Vagina (tissue), 2 donors: ENCODE measurements at regions not wholly inside any gene's neighbourhood (a gene's known extent, or its start where the extent isn't known, plus 50 kb on each side); places are given as distances from the start of the nearest gene placed in this dataset.

Experiments used
- DNase-seq, 2 donors: peaks; one replicate each; pipeline ENCODE4 v3.0.0-alpha.2; 2017; ENCODE audit errors: extremely low spot score in 2 of 2
- H3K27ac ChIP-seq: fragments of 200-600 bp; sonication (generic); one replicate; pipeline ENCODE4 v1.5.1; 2019
- H3K27me3 ChIP-seq: fragments of 200-600 bp; sonication (generic); one replicate; pipeline ENCODE4 v1.5.1; 2019
- H3K36me3 ChIP-seq, 2 donors: fragments of 200-600 bp; sonication (generic); one replicate each; pipeline ENCODE4 v1.5.1; 2017 to 2019
- H3K4me1 ChIP-seq: fragments of 200-600 bp; sonication (generic); one replicate; pipeline ENCODE4 v1.5.1; 2019
- H3K4me3 ChIP-seq, 2 donors: fragments of 200-600 bp; sonication (generic); 1 replicate in 1 of 2; 2 replicates in 1 of 2; pipeline ENCODE4 v1.5.1; 2016 to 2019
- H3K9me3 ChIP-seq: fragments of 200-600 bp; sonication (generic); one replicate; pipeline ENCODE4 v1.5.1; 2019
- POLR2A ChIP-seq, 2 donors: fragments of 450-650 bp; IDR thresholded peaks; one replicate each; pipeline ENCODE4 v1.6.1; 2017; ENCODE audit warnings: antibody characterized with exemption in 2 of 2, mild to moderate bottlenecking in 2 of 2, moderate library complexity in 2 of 2
- POLR2AphosphoS5 ChIP-seq, 2 donors: sonication (generic); formaldehyde crosslinking; IDR thresholded peaks; one replicate each; pipeline ENCODE4 v1.9.0; 2017; ENCODE audit warnings: antibody characterized with exemption in 2 of 2, mild to moderate bottlenecking in 2 of 2, low read depth in 1 of 2; ENCODE audit not compliant: insufficient read depth in 1 of 2
- intact Hi-C: fragments of 100-400 bp; cut with DNase I; formaldehyde crosslinking; loops from one replicate; pipeline ENCODE4 v1.15.1; 2023
- TF ChIP-seq, protein P1 (sequence below), 3 experiments: fragments of 450-650 bp in 2 of 3; fragments of 200-600 bp in 1 of 3; sonication (generic) in 1 of 3; IDR thresholded peaks; one replicate each; pipeline ENCODE4 v1.5.1; 2017 to 2019; ENCODE audit warnings: antibody characterized with exemption in 3 of 3, mild to moderate bottlenecking in 2 of 3, moderate library complexity in 2 of 3

DNA sequence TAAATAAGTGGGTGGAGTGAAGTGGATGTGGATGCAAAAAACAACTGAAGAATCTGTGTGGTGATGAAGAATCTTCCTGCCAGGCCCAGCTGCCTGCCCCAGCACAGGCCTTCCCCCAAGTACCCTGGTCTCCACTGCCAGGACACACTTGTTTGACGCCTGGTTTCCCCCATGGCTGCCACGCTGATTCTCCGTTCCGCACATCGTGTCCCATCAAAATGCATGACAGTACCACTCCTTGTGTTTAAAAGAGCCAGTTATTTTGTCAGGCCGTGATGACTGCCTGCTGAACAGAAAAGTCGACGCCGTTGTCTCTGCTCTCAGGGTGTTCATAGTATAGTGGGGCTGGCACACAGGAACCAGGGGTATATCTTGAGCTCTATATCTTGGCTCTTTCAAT, 50.3 kb upstream of the KYNU start:
- no peak for DNase-seq
- intact Hi-C loops = no loop called here
- Histone ChIP-seq H3K36me3 (no peaks in the 10 kb centered on the region), H3K4me1 (no peaks in the 10 kb centered on the region), H3K4me3 (no peak overlapping the region), H3K9me3 (no peaks in the 10 kb centered on the region), H3K27me3 (no peaks in the 10 kb centered on the region), H3K27ac (no peak overlapping the region)
- no peak for TF ChIP-seq POLR2AphosphoS5 (IDR thresholded peaks at IDR 0.05; ENCODE audit: insufficient read depth in 1 of 2, low read depth in 1 of 2)
- TF ChIP-seq, protein P1, sequence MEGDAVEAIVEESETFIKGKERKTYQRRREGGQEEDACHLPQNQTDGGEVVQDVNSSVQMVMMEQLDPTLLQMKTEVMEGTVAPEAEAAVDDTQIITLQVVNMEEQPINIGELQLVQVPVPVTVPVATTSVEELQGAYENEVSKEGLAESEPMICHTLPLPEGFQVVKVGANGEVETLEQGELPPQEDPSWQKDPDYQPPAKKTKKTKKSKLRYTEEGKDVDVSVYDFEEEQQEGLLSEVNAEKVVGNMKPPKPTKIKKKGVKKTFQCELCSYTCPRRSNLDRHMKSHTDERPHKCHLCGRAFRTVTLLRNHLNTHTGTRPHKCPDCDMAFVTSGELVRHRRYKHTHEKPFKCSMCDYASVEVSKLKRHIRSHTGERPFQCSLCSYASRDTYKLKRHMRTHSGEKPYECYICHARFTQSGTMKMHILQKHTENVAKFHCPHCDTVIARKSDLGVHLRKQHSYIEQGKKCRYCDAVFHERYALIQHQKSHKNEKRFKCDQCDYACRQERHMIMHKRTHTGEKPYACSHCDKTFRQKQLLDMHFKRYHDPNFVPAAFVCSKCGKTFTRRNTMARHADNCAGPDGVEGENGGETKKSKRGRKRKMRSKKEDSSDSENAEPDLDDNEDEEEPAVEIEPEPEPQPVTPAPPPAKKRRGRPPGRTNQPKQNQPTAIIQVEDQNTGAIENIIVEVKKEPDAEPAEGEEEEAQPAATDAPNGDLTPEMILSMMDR (IDR thresholded peaks at IDR 0.05) = no peak
- TF ChIP-seq POLR2A (IDR thresholded peaks at IDR 0.05) = no peak

DNA sequence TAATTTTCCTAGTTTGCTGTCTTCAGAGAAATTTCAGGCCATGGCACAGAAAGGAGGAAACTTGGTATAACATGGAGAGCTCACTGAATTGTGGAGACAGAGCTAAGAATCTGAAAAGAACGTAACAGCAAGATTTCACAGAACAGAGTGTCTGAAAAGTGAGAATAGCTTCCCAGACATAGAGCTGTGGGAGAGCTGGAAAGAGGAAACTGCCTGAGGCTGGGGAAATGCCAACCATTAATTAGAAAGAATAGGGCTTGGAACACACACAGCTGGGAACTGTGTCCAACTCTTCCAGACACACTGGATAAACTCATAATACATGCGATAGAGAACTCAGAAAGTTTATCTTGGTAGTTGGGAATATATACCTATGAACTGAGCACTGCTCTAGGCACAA, 51.6 kb upstream of the KYNU start:
- no peaks in the 10 kb centered on the region for H3K9me3 ChIP-seq
- H3K4me1 ChIP-seq = no peaks in the 10 kb centered on the region
- intact Hi-C loops = no loop called here
- TF ChIP-seq, protein P1 (IDR thresholded peaks at IDR 0.05) = no peak
- TF ChIP-seq POLR2A (IDR thresholded peaks at IDR 0.05) (no peak), POLR2AphosphoS5 (IDR thresholded peaks at IDR 0.05; ENCODE audit: insufficient read depth in 1 of 2, low read depth in 1 of 2) (no peak)
- H3K4me3 ChIP-seq = no peak overlapping the region
- H3K27me3 ChIP-seq = no peaks in the 10 kb centered on the region
- no peaks in the 10 kb centered on the region for H3K36me3 ChIP-seq
- no peak for DNase-seq
- no peak overlapping the region for H3K27ac ChIP-seq

DNA sequence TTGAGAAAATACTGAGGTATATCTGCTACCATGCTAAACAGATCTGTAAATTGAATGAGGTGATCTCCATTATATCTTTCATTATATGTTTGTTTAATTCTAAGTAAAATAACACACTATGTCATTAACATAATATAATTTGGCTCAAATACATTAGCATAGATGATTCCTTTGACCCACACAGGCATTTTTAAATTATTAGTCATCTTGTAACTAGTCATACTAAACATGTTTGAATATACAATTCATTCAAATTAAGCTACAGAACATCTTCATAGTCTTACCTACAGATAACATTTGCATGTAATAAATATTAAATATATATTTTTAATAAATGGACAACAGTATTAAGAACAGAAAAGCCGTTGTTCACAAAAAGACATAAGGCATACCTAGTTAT, 52.7 kb upstream of the KYNU start:
- H3K9me3 ChIP-seq = no peaks in the 10 kb centered on the region

DNA sequence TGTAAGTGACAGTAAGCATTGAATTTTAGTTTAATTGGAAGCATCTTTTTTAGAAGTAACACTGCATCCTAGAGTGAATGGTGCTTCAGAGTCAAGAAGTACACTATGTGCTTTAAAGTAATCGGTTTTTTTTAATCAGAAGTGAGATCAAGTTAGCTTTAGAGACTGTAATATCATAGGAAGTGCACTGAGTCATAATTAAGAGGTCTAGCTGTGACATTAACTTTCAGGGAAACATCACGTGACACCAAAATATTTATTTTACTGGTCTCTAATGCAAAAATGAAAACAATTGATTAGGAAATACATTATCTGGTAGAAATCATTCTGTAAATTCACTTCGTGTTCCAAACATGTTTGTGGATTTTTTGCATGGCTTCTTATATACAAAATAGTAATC, 55.3 kb upstream of the KYNU start:
- no peak overlapping the region for H3K4me3 ChIP-seq
- intact Hi-C loops = no loop called here
- no peak overlapping the region for H3K27ac ChIP-seq
- TF ChIP-seq POLR2AphosphoS5 (IDR thresholded peaks at IDR 0.05; ENCODE audit: insufficient read depth in 1 of 2, low read depth in 1 of 2) = no peak
- TF ChIP-seq, protein P1 (IDR thresholded peaks at IDR 0.05) = no peak
- no peak for TF ChIP-seq POLR2A (IDR thresholded peaks at IDR 0.05)
- no peaks in the 10 kb centered on the region for H3K9me3 ChIP-seq
- no peaks in the 10 kb centered on the region for H3K36me3 ChIP-seq
- no peaks in the 10 kb centered on the region for H3K4me1 ChIP-seq
- no peaks in the 10 kb centered on the region for H3K27me3 ChIP-seq
- DNase-seq = no peak

More for the DNA sequence above, 52.7 kb upstream of the KYNU start:
- H3K4me1 ChIP-seq = no peaks in the 10 kb centered on the region
- TF ChIP-seq, protein P1 (IDR thresholded peaks at IDR 0.05) = no peak
- TF ChIP-seq POLR2AphosphoS5 (IDR thresholded peaks at IDR 0.05; ENCODE audit: insufficient read depth in 1 of 2, low read depth in 1 of 2) (no peak), POLR2A (IDR thresholded peaks at IDR 0.05) (no peak)
- no peak overlapping the region for H3K27ac ChIP-seq
- intact Hi-C loops = no loop called here
- no peak for DNase-seq
- H3K36me3 ChIP-seq = no peaks in the 10 kb centered on the region
- H3K27me3 ChIP-seq = no peaks in the 10 kb centered on the region
- no peak overlapping the region for H3K4me3 ChIP-seq

DNA sequence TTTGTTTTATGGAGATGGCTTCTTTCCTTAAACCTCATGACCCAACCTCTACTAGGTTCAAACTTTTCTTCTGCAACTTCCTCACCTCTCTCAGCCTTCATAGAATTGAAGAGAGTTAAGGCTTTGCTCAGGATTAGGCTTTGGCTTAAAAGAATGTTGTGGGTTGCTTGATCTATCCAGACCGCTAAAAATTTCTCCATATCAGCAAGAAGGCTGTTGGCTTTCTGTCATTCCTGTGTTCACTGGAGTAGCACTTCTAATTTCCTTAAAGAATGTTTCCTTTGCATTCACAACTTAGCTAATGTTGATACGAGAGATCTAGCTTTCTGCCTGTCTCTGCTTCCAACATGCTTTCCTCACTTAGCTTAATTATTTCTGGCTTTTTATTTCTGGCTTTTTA, 58.1 kb upstream of the KYNU start:
- no peaks in the 10 kb centered on the region for H3K4me1 ChIP-seq
- no peak for DNase-seq
- no peak overlapping the region for H3K27ac ChIP-seq
- H3K36me3 ChIP-seq = no peaks in the 10 kb centered on the region
- intact Hi-C loops = no loop called here
- H3K4me3 ChIP-seq = no peak overlapping the region
- no peaks in the 10 kb centered on the region for H3K9me3 ChIP-seq
- TF ChIP-seq POLR2A (IDR thresholded peaks at IDR 0.05) = no peak
- no peak for TF ChIP-seq POLR2AphosphoS5 (IDR thresholded peaks at IDR 0.05; ENCODE audit: insufficient read depth in 1 of 2, low read depth in 1 of 2)
- TF ChIP-seq, protein P1 (IDR thresholded peaks at IDR 0.05) = no peak
- H3K27me3 ChIP-seq = no peaks in the 10 kb centered on the region
